Upper lobe of left lung (tissue), 4 donors: ENCODE measurements at regions not wholly inside any gene's neighbourhood (a gene's known extent, or its start where the extent isn't known, plus 50 kb on each side); places are given as distances from the start of the nearest gene placed in this dataset.

Experiments
- CTCF ChIP-seq, 6 experiments: fragments of 450-650 bp in 4 of 6; fragments of 200-600 bp in 2 of 6; sonication (generic) in 2 of 6; IDR thresholded peaks; one replicate each; pipeline ENCODE4 v1.5.1; 2016 to 2019; ENCODE audit warnings: antibody characterized with exemption in 6 of 6
- EP300 ChIP-seq, 4 donors: sonication (generic); formaldehyde crosslinking; IDR thresholded peaks; one replicate each; pipeline ENCODE4 v1.5.1; 2017; ENCODE audit warnings: antibody characterized with exemption in 4 of 4, control low read depth in 2 of 4
- POLR2A ChIP-seq, 4 donors: fragments of 450-650 bp; IDR thresholded peaks; one replicate each; pipeline ENCODE4 v1.5.1; 2016 to 2017; ENCODE audit warnings: antibody characterized with exemption in 4 of 4, mild to moderate bottlenecking in 2 of 4
- POLR2AphosphoS5 ChIP-seq, 2 donors: sonication (generic); formaldehyde crosslinking; IDR thresholded peaks; one replicate each; pipeline ENCODE4 v1.5.1; 2017; ENCODE audit warnings: antibody characterized with exemption in 2 of 2

GRCh38 chr1:119308130-119308700, 60.4 kb upstream of the HAO2 start:
- TF ChIP-seq CTCF (IDR thresholded peaks at IDR 0.05) (no peak), POLR2AphosphoS5 (IDR thresholded peaks at IDR 0.05) (no peak), POLR2A (IDR thresholded peaks at IDR 0.05) (no peak), EP300 (IDR thresholded peaks at IDR 0.05) (no peak)
